Medulla oblongata (tissue), 1 donor: ENCODE measurements at regions not wholly inside any gene's neighbourhood (a gene's known extent, or its start where the extent isn't known, plus 50 kb on each side); places are given as distances from the start of the nearest gene placed in this dataset.
"Not testable (repeated sequence)": the region's sequence is repeated elsewhere in the genome, so short reads cannot be mapped to it uniquely, and the experiment has no call there.

Experiments
- DNase-seq: peaks from one replicate; pipeline ENCODE4 v3.0.0-alpha.2; 2015; ENCODE audit errors: extremely low spot score

GRCh38 chr1:70747123-70747522, 300.5 kb downstream of the PTGER3 start:
- not testable (repeated sequence) for DNase-seq

GRCh38 chr1:70751676-70752287, 295.8 kb downstream of the PTGER3 start:
- DNase-seq, result not testable (repeated sequence)

GRCh38 chr1:70754701-70755100, 292.9 kb downstream of the PTGER3 start:
- no peak for DNase-seq

- DNase-seq, result no peak
Observed at GRCh38 chr1:70760154-70760553, 287.5 kb downstream of the PTGER3 start.

GRCh38 chr1:70762386-70762785, 285.2 kb downstream of the PTGER3 start:
- no peak for DNase-seq

- DNase-seq, result no peak
Observed at GRCh38 chr1:70764747-70765146, 282.9 kb downstream of the PTGER3 start.

- no peak for DNase-seq
Observed at GRCh38 chr1:70767377-70767776, 280.2 kb downstream of the PTGER3 start.

GRCh38 chr1:70768216-70768615, 279.4 kb downstream of the PTGER3 start:
- no peak for DNase-seq

- no peak for DNase-seq
Observed at GRCh38 chr1:70778056-70778762, 269.4 kb downstream of the PTGER3 start.

GRCh38 chr1:70778934-70779333, 268.7 kb downstream of the PTGER3 start:
- no peak for DNase-seq

- DNase-seq, result no peak
Observed at GRCh38 chr1:70779571-70779970, 268.0 kb downstream of the PTGER3 start.

- no peak for DNase-seq
Observed at GRCh38 chr1:70785287-70785686, 262.3 kb downstream of the PTGER3 start.

- no peak for DNase-seq
Observed at GRCh38 chr1:70790232-70790923, 257.2 kb downstream of the PTGER3 start.

- DNase-seq, result not testable (repeated sequence)
Observed at GRCh38 chr1:70795064-70795463, 252.6 kb downstream of the PTGER3 start.

GRCh38 chr1:70796298-70796697, 251.3 kb downstream of the PTGER3 start:
- DNase-seq, result not testable (repeated sequence)

GRCh38 chr1:70802625-70803024, 245.0 kb downstream of the PTGER3 start:
- not testable (repeated sequence) for DNase-seq

- no peak for DNase-seq
Observed at GRCh38 chr1:70805641-70806040, 242.0 kb downstream of the PTGER3 start.

GRCh38 chr1:70807088-70807664, 240.4 kb downstream of the PTGER3 start:
- DNase-seq, result no peak

GRCh38 chr1:70809069-70809468, 238.5 kb downstream of the PTGER3 start:
- no peak for DNase-seq

- DNase-seq, result no peak
Observed at GRCh38 chr1:70811815-70812214, 235.8 kb downstream of the PTGER3 start.

- no peak for DNase-seq
Observed at GRCh38 chr1:70812442-70813109, 235.0 kb downstream of the PTGER3 start.

- no peak for DNase-seq
Observed at GRCh38 chr1:70818401-70818800, 229.2 kb downstream of the PTGER3 start.
